GM21390 (cell line): ENCODE measurements at regions not wholly inside any gene's neighbourhood (a gene's known extent, or its start where the extent isn't known, plus 50 kb on each side); places are given as distances from the start of the nearest gene placed in this dataset.
"Not testable (repeated sequence)": the region's sequence is repeated elsewhere in the genome, so short reads cannot be mapped to it uniquely, and the experiment has no call there.

Experiments
- ATAC-seq: cut with Tn5 transposase; IDR thresholded peaks from one replicate; pipeline ENCODE4 v1.9.1; 2021; ENCODE audit not compliant: unreplicated experiment

GRCh38 chr13:69283301-69283700, 824.3 kb upstream of the ATXN8OS start:
- ATAC-seq, result no peak

- ATAC-seq, result no peak
Observed at GRCh38 chr13:69280399-69280798, 827.2 kb upstream of the ATXN8OS start.

DNA sequence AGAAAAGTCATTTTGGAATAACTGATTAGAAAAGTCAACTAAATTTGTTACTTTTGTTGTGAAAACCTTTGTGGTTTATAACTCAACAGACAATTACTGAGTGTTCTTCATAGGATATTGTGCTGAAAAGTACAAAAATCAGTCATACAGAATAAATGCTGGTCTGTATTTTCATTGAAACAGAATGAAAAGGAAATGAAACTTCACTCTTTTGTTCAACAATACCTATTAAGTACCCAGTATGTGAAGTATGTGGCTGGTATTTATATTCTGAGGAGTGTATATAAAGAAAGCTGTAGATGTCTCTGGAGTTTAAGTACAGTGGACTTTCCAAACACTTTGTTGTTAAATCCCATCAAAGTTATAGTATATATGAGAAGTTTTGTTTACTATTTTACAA, 828.4 kb upstream of the ATXN8OS start:
- no peak for ATAC-seq

DNA sequence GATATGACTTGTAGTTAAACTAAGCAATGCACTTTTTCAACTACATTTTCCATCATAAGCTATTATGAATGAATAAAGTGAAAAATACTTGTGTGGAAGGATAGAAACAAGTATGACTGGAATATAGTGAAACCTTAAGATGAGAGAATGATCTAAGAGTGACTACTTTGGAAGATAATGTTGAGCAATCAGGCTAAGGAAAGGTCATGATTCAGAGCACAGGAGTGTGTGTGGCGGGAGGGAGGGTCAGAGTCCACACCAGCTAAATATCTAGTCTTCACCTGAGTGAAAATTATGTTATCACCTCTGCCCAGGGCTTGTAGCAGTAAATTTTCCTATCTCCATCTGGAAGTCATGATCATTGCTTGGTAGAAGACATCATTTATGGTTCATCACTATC, 833.4 kb upstream of the ATXN8OS start:
- no peak for ATAC-seq

DNA sequence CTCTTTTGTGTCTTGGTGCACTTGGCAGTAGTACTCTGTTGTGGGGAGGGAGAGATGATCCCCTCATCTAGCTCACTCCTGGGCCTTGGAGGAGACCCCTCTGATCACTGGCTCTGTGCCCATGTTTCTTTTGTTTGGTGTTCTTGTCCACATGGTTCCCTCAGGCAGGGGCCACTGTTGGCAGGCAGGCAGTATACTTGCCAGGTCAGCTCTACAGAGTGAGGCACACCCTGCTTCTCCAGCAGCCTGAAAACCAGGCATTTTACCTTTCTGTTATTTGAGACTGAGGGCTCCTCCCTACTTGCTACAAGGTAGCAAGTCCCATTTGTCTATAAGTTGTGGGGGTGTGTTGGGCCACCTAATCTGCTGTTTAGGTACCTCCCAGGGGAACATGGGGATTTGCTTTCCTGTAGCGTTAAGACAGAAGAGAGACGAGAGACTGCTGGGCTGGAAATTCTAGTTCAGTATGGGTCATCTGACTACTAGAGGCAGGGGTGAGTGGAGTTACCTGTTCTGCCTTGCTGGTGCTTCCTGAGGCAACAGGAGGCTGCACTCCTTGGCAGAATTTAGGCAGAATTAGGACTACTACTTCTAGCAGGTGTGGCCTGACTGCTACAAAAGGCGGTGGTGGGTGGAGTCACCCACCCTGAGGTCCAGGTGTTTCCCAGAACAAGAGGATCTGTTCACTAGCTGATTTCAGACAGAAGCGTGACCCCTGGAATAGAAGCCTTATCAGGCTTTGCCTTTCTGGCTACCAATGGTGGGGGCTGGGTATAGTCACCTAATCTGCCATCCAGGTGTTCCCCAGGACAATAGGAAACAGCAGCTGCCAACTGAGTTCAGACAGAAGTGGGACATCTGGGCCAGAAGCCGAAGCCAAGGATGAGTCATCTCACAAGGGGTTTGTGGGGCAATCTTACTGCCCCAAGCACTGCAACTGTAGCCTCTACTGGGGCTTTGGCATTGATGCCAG, 843.0 kb upstream of the ATXN8OS start:
- ATAC-seq, result no peak

DNA sequence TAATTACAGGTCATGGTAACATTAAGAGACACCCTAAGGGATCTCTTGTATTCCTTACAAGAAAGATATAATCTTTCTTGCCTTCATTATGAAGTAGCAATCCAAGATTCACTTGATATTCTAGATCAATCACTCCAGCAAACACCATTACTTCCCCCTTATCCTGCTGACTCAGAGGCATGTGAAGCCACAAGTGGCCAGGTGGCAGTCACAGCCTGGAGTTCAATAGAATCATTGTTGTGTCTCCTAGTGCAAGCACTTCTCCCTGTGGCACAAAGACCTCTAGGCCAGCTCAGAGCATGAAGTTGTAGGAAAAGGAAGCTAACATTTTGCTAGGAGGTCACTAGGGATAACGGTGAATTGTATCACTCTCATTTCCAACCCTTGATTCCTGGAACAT, 864.3 kb upstream of the ATXN8OS start:
- ATAC-seq, result no peak

DNA sequence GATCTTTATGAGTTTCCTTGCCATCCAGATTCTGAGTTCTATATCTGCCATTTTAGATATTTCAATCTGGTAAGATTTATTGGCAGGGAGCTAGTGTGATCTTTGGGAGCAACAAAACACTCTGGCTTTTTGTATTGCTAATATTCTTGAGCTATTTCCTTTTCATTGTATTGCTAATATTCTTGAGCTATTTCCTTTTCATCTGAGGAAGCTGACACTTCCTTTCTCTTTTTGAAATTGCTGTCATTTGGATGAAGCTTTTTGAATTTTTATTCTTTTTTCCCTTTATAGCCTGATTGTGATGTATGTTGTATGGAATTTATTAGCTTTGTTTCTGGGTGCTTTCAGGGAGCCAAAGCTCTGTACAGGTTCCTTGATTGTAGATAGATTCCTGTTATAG, 873.5 kb upstream of the ATXN8OS start:
- ATAC-seq, result no peak

DNA sequence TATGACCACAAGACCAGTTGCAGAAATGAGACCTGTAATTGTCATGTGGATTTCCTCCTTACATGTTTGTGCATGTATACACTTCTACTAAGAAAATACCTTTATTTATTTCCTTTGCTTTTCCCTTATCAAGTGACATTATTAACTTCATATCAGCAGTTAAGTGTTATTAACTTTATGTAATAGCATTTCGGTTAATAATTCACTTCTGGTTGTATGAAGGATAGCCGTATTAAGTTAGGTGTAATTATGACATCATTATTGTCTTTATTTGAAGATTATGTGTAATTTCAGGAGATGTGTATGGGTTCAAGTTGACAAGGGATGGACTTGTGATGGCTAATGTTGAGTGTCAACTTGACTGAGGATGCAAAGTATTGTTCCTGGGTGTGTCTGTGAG, 881.2 kb upstream of the ATXN8OS start:
- ATAC-seq, result no peak

- not testable (repeated sequence) for ATAC-seq
Observed at GRCh38 chr13:69221633-69222498, 885.8 kb upstream of the ATXN8OS start.

GRCh38 chr13:69213396-69213795, 894.2 kb upstream of the ATXN8OS start:
- ATAC-seq, result no peak

DNA sequence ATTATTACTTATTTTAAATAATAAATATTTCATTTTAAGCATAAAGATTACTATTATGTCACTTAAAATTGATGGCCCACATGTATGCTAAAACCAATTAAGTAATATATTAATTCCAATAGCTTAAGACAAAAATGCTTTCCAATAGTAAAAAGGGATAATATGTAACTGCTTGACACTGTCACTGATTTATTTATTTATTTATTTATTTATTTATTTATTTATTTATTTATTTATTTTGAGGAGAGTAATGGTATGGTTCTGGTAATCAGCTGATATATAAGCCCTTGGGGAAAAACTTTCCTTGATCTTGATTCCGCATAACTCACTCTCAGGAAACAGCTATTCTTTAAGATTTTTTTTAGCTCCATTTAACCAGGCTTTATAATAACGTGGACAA, 903.0 kb upstream of the ATXN8OS start:
- no peak for ATAC-seq

DNA sequence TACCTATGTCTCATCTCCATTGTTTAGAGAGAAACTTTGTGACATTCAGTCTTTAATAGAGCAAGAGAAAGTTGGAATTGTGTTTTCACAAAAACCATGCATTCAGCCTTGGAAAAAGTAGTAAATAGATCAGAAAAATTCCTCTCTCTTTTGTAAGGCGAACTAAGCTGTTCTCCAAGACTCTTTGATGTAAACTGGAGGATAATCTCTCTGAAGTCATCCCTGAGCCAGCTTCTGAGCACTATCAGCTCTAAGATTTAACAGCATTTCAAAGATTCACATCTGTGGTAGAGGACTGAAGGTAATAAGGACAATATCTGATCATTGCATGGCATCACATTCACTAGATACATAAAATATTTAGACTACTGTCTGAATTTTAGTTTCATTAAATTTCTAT, 904.6 kb upstream of the ATXN8OS start:
- no peak for ATAC-seq

DNA sequence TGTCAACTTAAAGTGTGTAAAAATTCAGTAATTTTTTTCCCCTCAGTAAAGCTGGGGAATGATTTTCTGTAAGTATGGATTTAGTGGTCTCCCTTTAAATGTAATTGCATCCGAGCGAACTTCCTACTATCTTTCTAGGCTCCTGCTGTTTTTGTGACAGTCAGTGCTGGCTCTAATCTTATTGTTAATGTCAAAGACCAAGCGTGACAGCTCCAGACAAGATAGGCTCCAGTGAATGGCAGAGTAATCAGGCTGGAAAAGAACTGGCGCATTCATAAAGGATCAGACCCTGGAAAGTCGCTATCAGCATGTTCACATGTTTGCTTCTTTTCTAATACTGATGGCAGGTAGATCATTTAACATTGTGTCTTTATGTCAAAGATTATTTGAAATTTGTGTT, 908.0 kb upstream of the ATXN8OS start:
- no peak for ATAC-seq

DNA sequence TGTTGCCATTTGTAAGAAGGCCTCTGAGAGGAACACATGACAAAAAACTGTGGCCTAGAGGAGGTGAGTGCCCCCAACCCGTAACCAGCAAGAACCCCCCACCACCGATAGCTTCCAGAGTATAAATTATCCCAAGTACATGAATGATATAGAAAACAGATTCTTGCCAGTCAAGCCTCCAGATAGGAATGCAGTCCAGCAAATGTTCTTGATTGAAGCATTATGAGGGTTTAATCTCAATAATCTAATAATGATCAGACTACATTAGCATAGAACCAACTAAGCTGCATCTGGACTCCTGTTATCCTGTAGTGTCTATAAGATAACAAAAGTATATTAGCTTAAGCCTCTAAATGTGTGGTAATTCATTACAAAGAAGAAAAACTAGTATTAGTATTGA, 908.9 kb upstream of the ATXN8OS start:
- ATAC-seq, result no peak

DNA sequence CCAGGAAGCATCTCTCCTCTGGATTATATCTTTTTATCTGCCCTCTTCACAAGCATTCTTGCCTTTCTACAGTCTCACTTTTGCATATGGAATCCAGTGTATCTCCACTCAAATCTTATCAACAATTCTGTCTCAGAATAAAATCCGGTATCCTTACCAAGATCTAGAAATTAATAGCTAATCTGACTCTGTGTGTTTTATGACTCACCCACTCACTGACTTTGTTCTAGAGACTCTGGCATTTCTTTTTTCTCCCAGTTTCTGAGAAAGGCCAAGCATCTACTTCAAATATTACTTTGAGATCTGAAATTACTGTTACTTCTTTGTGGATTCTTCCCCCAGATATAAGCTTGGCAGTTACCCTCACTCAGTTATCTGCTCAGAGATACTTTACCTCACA, 913.5 kb upstream of the ATXN8OS start:
- ATAC-seq, result no peak

DNA sequence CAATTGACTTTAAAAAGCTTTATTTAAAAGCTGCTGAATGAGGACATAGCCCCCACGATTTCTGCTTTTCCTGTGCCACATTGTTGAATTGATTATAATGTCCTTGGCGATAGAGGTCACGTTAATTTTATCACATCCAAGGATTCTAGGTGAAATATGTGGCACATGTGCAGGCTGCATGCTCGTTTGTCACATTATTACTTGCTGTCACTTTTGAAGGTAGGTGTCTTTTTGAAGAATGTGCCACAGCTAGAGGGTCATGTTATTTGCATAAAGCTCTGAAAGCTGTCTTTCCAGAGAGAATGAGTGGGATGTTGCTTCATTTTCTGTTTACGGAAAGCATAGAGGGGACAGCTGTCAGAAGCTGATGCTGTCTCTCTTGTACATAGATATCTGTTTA, 927.6 kb upstream of the ATXN8OS start:
- ATAC-seq, result no peak

GRCh38 chr13:69178000-69178399, 929.6 kb upstream of the ATXN8OS start:
- ATAC-seq, result no peak

GRCh38 chr13:69168436-69168835, 939.2 kb upstream of the ATXN8OS start:
- ATAC-seq, result no peak

DNA sequence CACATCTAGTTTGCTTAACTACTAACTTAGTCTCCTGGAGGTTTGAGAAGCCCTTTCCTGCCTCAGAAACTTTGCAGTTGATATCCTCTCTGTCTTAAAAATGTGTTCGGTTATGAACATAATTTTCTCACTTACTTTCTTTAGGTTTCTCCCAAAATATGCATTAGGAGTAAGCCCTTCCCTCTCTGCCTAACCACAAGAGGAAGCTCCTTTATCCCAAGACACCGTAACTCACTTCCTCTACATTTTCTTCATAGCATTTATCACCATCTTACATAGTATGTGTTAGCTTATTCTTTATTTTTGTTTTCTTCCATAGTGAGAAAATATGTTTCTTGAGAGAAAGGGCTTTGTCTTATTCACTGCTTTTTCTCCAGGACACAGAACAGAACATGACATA, 952.5 kb upstream of the ATXN8OS start:
- no peak for ATAC-seq

DNA sequence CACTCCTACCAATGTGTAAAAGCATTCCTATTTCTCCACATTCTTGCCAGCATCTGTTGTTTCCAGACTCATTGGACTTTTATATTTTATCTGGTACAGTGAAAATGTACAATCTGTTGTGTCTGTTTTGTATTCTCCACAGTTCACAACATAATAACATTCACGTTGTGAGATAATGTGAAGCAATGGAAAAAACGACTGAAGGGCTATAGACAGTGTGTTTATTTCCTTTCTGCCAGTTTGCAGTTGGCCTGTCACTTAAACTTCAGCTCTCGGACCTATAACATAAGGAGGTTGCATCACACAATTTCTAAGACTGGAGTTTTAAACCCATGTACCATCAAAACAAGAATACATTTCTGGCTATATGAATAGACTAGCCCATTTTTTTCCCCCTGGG, 965.5 kb upstream of the ATXN8OS start:
- no peak for ATAC-seq

- ATAC-seq, result no peak
Observed at GRCh38 chr13:69124996-69125395, 982.6 kb upstream of the ATXN8OS start.
